ENCODE measurements at regions not wholly inside any gene's neighbourhood (a gene's known extent, or its start where the extent isn't known, plus 50 kb on each side); places are given as distances from the start of the nearest gene placed in this dataset.

- DNase-seq = no peak
Measured at GRCh38 chr20:40738976-40739375, 49.9 kb upstream of the MAFB start.

- DNase-seq = no peak
Measured at GRCh38 chr20:40739841-40740240, 50.8 kb upstream of the MAFB start.

GRCh38 chr20:40741507-40742106 lies 52.6 kb upstream of the MAFB start:
- peak in 2 of 3 donors; percentile 5 to 16 for DNase-seq

- no peak for DNase-seq
Measured at GRCh38 chr20:40743141-40743775, 54.2 kb upstream of the MAFB start.

GRCh38 chr20:40744072-40744817 lies 55.2 kb upstream of the MAFB start:
- DNase-seq = no peak

GRCh38 chr20:40744818-40745175 lies 55.8 kb upstream of the MAFB start:
- no peak for DNase-seq

- no peak for DNase-seq
Measured at GRCh38 chr20:40746251-40746650, 57.2 kb upstream of the MAFB start.

- no peak for DNase-seq
Measured at GRCh38 chr20:40748182-40748581, 59.1 kb upstream of the MAFB start.

GRCh38 chr20:40749985-40750506 lies 61.0 kb upstream of the MAFB start:
- DNase-seq = no peak

GRCh38 chr20:40750541-40751035 lies 61.6 kb upstream of the MAFB start:
- DNase-seq = no peak

GRCh38 chr20:40753472-40753871 lies 64.4 kb upstream of the MAFB start:
- DNase-seq = no peak

GRCh38 chr20:40754339-40754943 lies 65.4 kb upstream of the MAFB start:
- peak in 2 of 3 donors; percentile 29 to 70 for DNase-seq

- no peak for DNase-seq
Measured at GRCh38 chr20:40757087-40757486, 68.1 kb upstream of the MAFB start.

GRCh38 chr20:40758790-40759189 lies 69.8 kb upstream of the MAFB start:
- no peak for DNase-seq

- DNase-seq = no peak
Measured at GRCh38 chr20:40760399-40760798, 71.4 kb upstream of the MAFB start.

GRCh38 chr20:40763646-40764295 lies 74.7 kb upstream of the MAFB start:
- DNase-seq = no peak

GRCh38 chr20:40765814-40766480 lies 76.9 kb upstream of the MAFB start:
- DNase-seq = no peak

- DNase-seq = no peak
Measured at GRCh38 chr20:40766790-40767614, 78.0 kb upstream of the MAFB start.

- DNase-seq = no peak
Measured at GRCh38 chr20:40767615-40767924, 78.5 kb upstream of the MAFB start.

GRCh38 chr20:40768105-40768504 lies 79.1 kb upstream of the MAFB start:
- no peak for DNase-seq

Measured in muscle of back (tissue), 3 donors.